IMR-90 (cell line): ENCODE measurements at regions not wholly inside any gene's neighbourhood (a gene's known extent, or its start where the extent isn't known, plus 50 kb on each side); places are given as distances from the start of the nearest gene placed in this dataset.
A peak's percentile ranks its signal among the peaks of the same experiment; 100 is the strongest.

Source experiments
- ATAC-seq: fragments of 200-7000 bp; cut with Tn5 transposase; 2 replicates; pipeline ENCODE4 v1.9.1; 2020; ENCODE audit warnings: low read depth, mild to moderate bottlenecking, moderate library complexity
- BruUV-seq: library from RNA; stranded (reverse); fragments of 400-500 nt; replicated peaks from 2 replicates; lab custom pipeline; 2021; lab: Mats Ljungman, UMichigan
- CTCF ChIA-PET: fragments of 300-600 bp; formaldehyde crosslinking; extraction: SDS; loops from one replicate; lab custom pipeline; 2021; ENCODE audit warnings: antibody characterized with exemption; lab: Yijun Ruan, JAX
- POLR2A ChIA-PET: fragments of 300-600 bp; sonication (Branson Sonifier 250); formaldehyde crosslinking; loops from one replicate; lab custom pipeline; 2022; ENCODE audit warnings: antibody characterized with exemption; ENCODE audit not compliant: unreplicated experiment; lab: Charles Lee
- DNase-seq: peaks from one replicate; pipeline ENCODE4 v3.0.0; 2013
- H2AFZ ChIP-seq: replicated peaks from 2 replicates; pipeline ENCODE3; 2013; ENCODE audit warnings: low read length, mild to moderate bottlenecking; ENCODE audit not compliant: poor library complexity
- H2AK5ac ChIP-seq: 2 replicates; pipeline ENCODE4 v1.6.1; 2013; ENCODE audit warnings: low read depth, low read length, inconsistent platforms
- H2AK9ac ChIP-seq: replicated peaks from 2 replicates; pipeline ENCODE3; 2013; ENCODE audit warnings: mild to moderate bottlenecking, low read depth, low read length, moderate library complexity; ENCODE audit not compliant: poor library complexity
- H2BK120ac ChIP-seq: 2 replicates; pipeline ENCODE4 v1.6.1; 2013; ENCODE audit warnings: low read depth, low read length, inconsistent platforms
- H2BK15ac ChIP-seq: 3 replicates; pipeline ENCODE4 v1.6.1; 2013; ENCODE audit warnings: low read depth, low read length, inconsistent platforms
- H2BK20ac ChIP-seq: 2 replicates; pipeline ENCODE4 v1.6.1; 2013; ENCODE audit warnings: low read depth, mild to moderate bottlenecking, inconsistent platforms, low read length, moderate library complexity
- H2BK5ac ChIP-seq: 2 replicates; pipeline ENCODE4 v1.6.1; 2013; ENCODE audit warnings: mild to moderate bottlenecking, low read depth, low read length, inconsistent platforms; ENCODE audit not compliant: poor library complexity, severe bottlenecking
- H3K14ac ChIP-seq: replicated peaks from 2 replicates; pipeline ENCODE4 v1.6.1; 2013; ENCODE audit warnings: low read depth, low read length, inconsistent platforms
- H3K18ac ChIP-seq: 2 replicates; pipeline ENCODE4 v1.6.1; 2013; ENCODE audit warnings: low read depth, low read length, control low read depth
- H3K23ac ChIP-seq: 2 replicates; pipeline ENCODE4 v1.6.1; 2013; ENCODE audit warnings: low read depth, low read length, inconsistent platforms
- H3K27ac ChIP-seq: 2 replicates; pipeline ENCODE4 v1.5.1; 2013; ENCODE audit warnings: mild to moderate bottlenecking, control low read depth, low read length; ENCODE audit not compliant: insufficient read depth
- H3K27me3 ChIP-seq: 2 replicates; pipeline ENCODE4 v1.6.1; 2013; ENCODE audit warnings: low read length; ENCODE audit not compliant: control insufficient read depth, insufficient read depth
- H3K36me3 ChIP-seq: 2 replicates; pipeline ENCODE4 v1.6.1; 2013; ENCODE audit warnings: low read length, mixed read lengths; ENCODE audit not compliant: control insufficient read depth, insufficient read depth
- H3K4ac ChIP-seq: 2 replicates; pipeline ENCODE4 v1.6.1; 2013; ENCODE audit warnings: low read depth, low read length, inconsistent platforms
- H3K4me1 ChIP-seq: 2 replicates; pipeline ENCODE4 v1.6.1; 2013; ENCODE audit warnings: low read length, mixed read lengths; ENCODE audit not compliant: control insufficient read depth, insufficient read depth
- H3K4me2 ChIP-seq: 2 replicates; pipeline ENCODE4 v1.6.1; 2013; ENCODE audit warnings: low read depth, mild to moderate bottlenecking, control low read depth, low read length, moderate library complexity
- H3K4me3 ChIP-seq: 2 replicates; pipeline ENCODE4 v1.5.1; 2013; ENCODE audit warnings: low read depth, mild to moderate bottlenecking, control low read depth, low read length, moderate library complexity; ENCODE audit not compliant: insufficient read depth
- H3K56ac ChIP-seq: 2 replicates; pipeline ENCODE4 v1.6.1; 2013; ENCODE audit warnings: low read length, inconsistent platforms; ENCODE audit not compliant: insufficient read depth; ENCODE audit errors: extremely low read depth
- H3K79me1 ChIP-seq, 2 experiments: 2 replicates each; pipeline ENCODE4 v1.6.1; 2013; ENCODE audit warnings: low read length in 2 of 2, inconsistent platforms in 1 of 2, low read depth in 1 of 2
- H3K9ac ChIP-seq: 2 replicates; pipeline ENCODE4 v1.6.1; 2013; ENCODE audit warnings: low read depth, low read length, control low read depth
- H3K9me1 ChIP-seq: 2 replicates; pipeline ENCODE4 v1.6.1; 2013; ENCODE audit warnings: low read length, inconsistent platforms; ENCODE audit not compliant: insufficient read depth
- H3K9me3 ChIP-seq: 2 replicates; pipeline ENCODE4 v1.6.1; 2013; ENCODE audit warnings: low read length; ENCODE audit not compliant: control insufficient read depth, insufficient read depth
- H4K20me1 ChIP-seq: 2 replicates; pipeline ENCODE4 v1.6.1; 2013; ENCODE audit warnings: low read length, inconsistent platforms; ENCODE audit not compliant: insufficient read depth
- H4K5ac ChIP-seq: 2 replicates; pipeline ENCODE4 v1.6.1; 2013; ENCODE audit warnings: mild to moderate bottlenecking, low read depth, low read length, control low read depth
- H4K8ac ChIP-seq, 2 experiments: 2 replicates each; pipeline ENCODE4 v1.6.1; 2013; ENCODE audit warnings: low read depth in 2 of 2, low read length in 2 of 2, control low read depth in 1 of 2, inconsistent platforms in 1 of 2
- H4K91ac ChIP-seq: 2 replicates; pipeline ENCODE4 v1.6.1; 2013; ENCODE audit warnings: low read depth, low read length, inconsistent platforms; ENCODE audit not compliant: insufficient read depth
- CHD1 ChIP-seq: IDR thresholded peaks from 2 replicates; pipeline ENCODE4 v1.6.1; 2012; ENCODE audit warnings: low read depth, low read length, improper control_type of control experiment
- MAFK ChIP-seq: IDR thresholded peaks from 2 replicates; pipeline ENCODE4 v1.6.1; 2012; ENCODE audit warnings: low read depth, low read length, improper control_type of control experiment
- NFE2L2 ChIP-seq: fragments of 150-350 bp; IDR thresholded peaks from 2 replicates; pipeline ENCODE4 v1.6.1; 2016; ENCODE audit warnings: low read depth, mild to moderate bottlenecking, low read length
- WGBS, 2 experiments: methylation state at CpG; one replicate each; pipeline versions ENCODE4 v1.1.5 to v1.1.7; 2013; ENCODE audit warnings: missing lambda C conversion rate in 2 of 2; ENCODE audit not compliant: insufficient read length in 1 of 2; ENCODE audit errors: extremely low coverage in 2 of 2; 5-methylcytosine and 5-hydroxymethylcytosine counted together
- dilution Hi-C: fragments of 300-500 bp; cut with HindIII; formaldehyde crosslinking; loops from one replicate; pipeline ENCODE4 v1.14.3; 2018; ENCODE audit warnings: low sequenced_read_pairs; ENCODE audit not compliant: unreplicated experiment
- in situ Hi-C: fragments of 300-500 bp; cut with MboI; formaldehyde crosslinking; loops from 3 replicates; pipeline ENCODE4 v1.14.3; 2019; ENCODE audit warnings: low sequenced_read_pairs, inconsistent platforms, mixed read lengths
- intact Hi-C: fragments of 100-400 bp; cut with micrococcal nuclease; formaldehyde crosslinking; loops from 2 replicates; pipeline ENCODE4 v1.10.0; 2022

- WGBS, 2 experiments: no CpG with 5 or more reads among the region's 4 CpGs
- no peak for ATAC-seq
- Histone ChIP-seq H2BK120ac (peak overlapping the region; percentile 48; the same call in 1 of the 2 replicates), H3K23ac (no peak overlapping the region), H4K5ac (no peak overlapping the region), H3K27me3 (no peaks in the 10 kb centered on the region), H4K20me1 (no peaks in the 10 kb centered on the region), H3K4ac (no peak overlapping the region), H3K36me3 (no peaks in the 10 kb centered on the region), H3K27ac (no peak overlapping the region), H4K91ac (no peak overlapping the region), H3K9me1 (no peaks in the 10 kb centered on the region), H2BK15ac (no peak overlapping the region), H3K9ac (no peak overlapping the region), H2BK5ac (peak overlapping the region; percentile 35), H2AFZ (no peak overlapping the region), H2AK5ac (no peak overlapping the region), H2AK9ac (no peak overlapping the region), H3K4me3 (no peak overlapping the region), H3K9me3 (no peaks in the 10 kb centered on the region), H3K4me1 (no peaks in the 10 kb centered on the region), H3K79me1 (no peaks in the 10 kb centered on the region), H3K56ac (no peak overlapping the region), H3K14ac (no peak overlapping the region), H3K4me2 (no peak overlapping the region), H4K8ac (no peak overlapping the region), H3K18ac (no peak overlapping the region), H2BK20ac (no peak overlapping the region)
- DNase-seq: peak; percentile 10
- CTCF ChIA-PET: no interaction called here
- in situ Hi-C loops: no loop called here
- intact Hi-C loops: no loop called here
- dilution Hi-C loops: no loop called here
- TF ChIP-seq CHD1 (no peak), MAFK (no peak), NFE2L2 (no peak)
- POLR2A ChIA-PET: no interaction called here
- no TSS peak for BruUV-seq
Observed at GRCh38 chr4:170414961-170415360, 325.2 kb upstream of the AADAT start.
